MM.1S (cell line): ENCODE measurements at regions not wholly inside any gene's neighbourhood (a gene's known extent, or its start where the extent isn't known, plus 50 kb on each side); places are given as distances from the start of the nearest gene placed in this dataset.

Experiments
- EZH2 ChIP-seq: fragments of 300-600 bp; sonication (generic); optimal IDR thresholded peaks from 2 replicates; pipeline ENCODE3; 2017; ENCODE audit warnings: low read depth, mild to moderate bottlenecking, antibody characterized with exemption, low read length, mixed read lengths
- EZH2phosphoT487 ChIP-seq: fragments of 300-600 bp; sonication (generic); IDR thresholded peaks from 2 replicates; pipeline ENCODE4 v1.6.1; 2018; ENCODE audit warnings: antibody characterized with exemption, low read length
- TF ChIP-seq, protein P1 (sequence below): fragments of 300-600 bp; sonication (generic); IDR thresholded peaks from 2 replicates; pipeline ENCODE4 v1.5.1; 2016; ENCODE audit warnings: antibody characterized with exemption, low read length, mixed read lengths

DNA sequence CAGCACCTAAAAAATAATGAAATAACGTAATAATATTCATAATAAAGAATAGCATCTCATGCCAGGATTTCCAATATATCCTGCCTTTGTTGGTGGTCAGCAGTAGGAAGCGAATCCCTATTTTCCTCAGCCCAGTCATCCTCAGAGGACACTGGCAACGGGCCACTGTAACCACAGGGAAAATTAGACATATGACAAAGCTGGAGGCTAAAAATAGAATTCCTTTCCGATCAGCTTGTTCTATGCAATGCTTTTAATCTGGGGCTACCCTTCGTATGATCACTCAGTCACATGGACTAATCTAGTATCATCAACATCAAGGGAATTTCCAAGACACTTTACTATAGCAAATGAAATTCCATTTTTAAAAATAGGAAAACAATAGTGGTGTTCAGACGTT, 246.9 kb upstream of the KCNJ16 start:
- TF ChIP-seq, protein P1, sequence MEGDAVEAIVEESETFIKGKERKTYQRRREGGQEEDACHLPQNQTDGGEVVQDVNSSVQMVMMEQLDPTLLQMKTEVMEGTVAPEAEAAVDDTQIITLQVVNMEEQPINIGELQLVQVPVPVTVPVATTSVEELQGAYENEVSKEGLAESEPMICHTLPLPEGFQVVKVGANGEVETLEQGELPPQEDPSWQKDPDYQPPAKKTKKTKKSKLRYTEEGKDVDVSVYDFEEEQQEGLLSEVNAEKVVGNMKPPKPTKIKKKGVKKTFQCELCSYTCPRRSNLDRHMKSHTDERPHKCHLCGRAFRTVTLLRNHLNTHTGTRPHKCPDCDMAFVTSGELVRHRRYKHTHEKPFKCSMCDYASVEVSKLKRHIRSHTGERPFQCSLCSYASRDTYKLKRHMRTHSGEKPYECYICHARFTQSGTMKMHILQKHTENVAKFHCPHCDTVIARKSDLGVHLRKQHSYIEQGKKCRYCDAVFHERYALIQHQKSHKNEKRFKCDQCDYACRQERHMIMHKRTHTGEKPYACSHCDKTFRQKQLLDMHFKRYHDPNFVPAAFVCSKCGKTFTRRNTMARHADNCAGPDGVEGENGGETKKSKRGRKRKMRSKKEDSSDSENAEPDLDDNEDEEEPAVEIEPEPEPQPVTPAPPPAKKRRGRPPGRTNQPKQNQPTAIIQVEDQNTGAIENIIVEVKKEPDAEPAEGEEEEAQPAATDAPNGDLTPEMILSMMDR = no peak
- TF ChIP-seq EZH2phosphoT487 = no peak
- no peak for TF ChIP-seq EZH2
